DOHH2 (cell line): ENCODE measurements at regions not wholly inside any gene's neighbourhood (a gene's known extent, or its start where the extent isn't known, plus 50 kb on each side); places are given as distances from the start of the nearest gene placed in this dataset.
"Not testable (repeated sequence)": the region's sequence is repeated elsewhere in the genome, so short reads cannot be mapped to it uniquely, and the experiment has no call there.

Experiments used
- H3F3A ChIP-seq: fragments of 200-600 bp; sonication (generic), shearing (Covaris generic); 2 replicates; pipeline ENCODE4 v1.6.0; 2016; ENCODE audit warnings: antibody characterized with exemption, mild to moderate bottlenecking; ENCODE audit not compliant: control insufficient read depth, insufficient read depth
- H3K27ac ChIP-seq: fragments of 200-600 bp; sonication (generic); 2 replicates; pipeline ENCODE4 v1.5.1; 2014; ENCODE audit warnings: low read depth, mild to moderate bottlenecking, low read length, moderate library complexity
- H3K27me3 ChIP-seq: fragments of 200-600 bp; sonication (generic); 2 replicates; pipeline ENCODE4 v1.6.1; 2014; ENCODE audit warnings: mild to moderate bottlenecking, low read length, mixed read lengths; ENCODE audit not compliant: control insufficient read depth
- H3K36me3 ChIP-seq: fragments of 200-600 bp; sonication (generic); 2 replicates; pipeline ENCODE4 v1.6.1; 2014; ENCODE audit warnings: mild to moderate bottlenecking, low read length, moderate library complexity, mixed read lengths; ENCODE audit not compliant: control insufficient read depth
- H3K4me1 ChIP-seq: fragments of 200-600 bp; sonication (generic); 2 replicates; pipeline ENCODE4 v1.6.1; 2014; ENCODE audit warnings: mild to moderate bottlenecking, low read length, mixed read lengths; ENCODE audit not compliant: control insufficient read depth
- H3K4me2 ChIP-seq: fragments of 200-600 bp; sonication (generic); 2 replicates; pipeline ENCODE4 v1.6.0; 2014; ENCODE audit warnings: mild to moderate bottlenecking, low read length, moderate library complexity
- H3K4me3 ChIP-seq: fragments of 200-600 bp; sonication (generic); 2 replicates; pipeline ENCODE4 v1.5.1; 2014; ENCODE audit warnings: mild to moderate bottlenecking, low read length, mixed read lengths
- H3K79me2 ChIP-seq: fragments of 200-600 bp; sonication (generic); 2 replicates; pipeline ENCODE4 v1.6.1; 2014; ENCODE audit warnings: mild to moderate bottlenecking, low read length, mixed read lengths; ENCODE audit not compliant: control insufficient read depth
- H3K9me2 ChIP-seq: fragments of 200-600 bp; sonication (generic); replicated peaks from 2 replicates; pipeline ENCODE4 v1.6.1; 2014; ENCODE audit warnings: mild to moderate bottlenecking, low read length, mixed read lengths; ENCODE audit not compliant: control insufficient read depth
- H3K9me3 ChIP-seq: fragments of 200-600 bp; sonication (generic); 2 replicates; pipeline ENCODE4 v1.6.1; 2014; ENCODE audit warnings: antibody characterized with exemption, low read length, mixed read lengths; ENCODE audit not compliant: control insufficient read depth, insufficient read depth
- H4K20me1 ChIP-seq: fragments of 200-600 bp; sonication (generic); 2 replicates; pipeline ENCODE4 v1.6.0; 2014; ENCODE audit warnings: low read depth, mild to moderate bottlenecking, antibody characterized with exemption, low read length, moderate library complexity; ENCODE audit not compliant: control insufficient read depth, insufficient read depth
- CTCF ChIP-seq: fragments of 200-600 bp; sonication (generic); IDR thresholded peaks from one replicate; pipeline ENCODE4 v1.5.1; 2014; ENCODE audit warnings: antibody characterized with exemption, mild to moderate bottlenecking, low read depth, low read length; ENCODE audit not compliant: poor library complexity, severe bottlenecking
- EZH2phosphoT487 ChIP-seq: fragments of 200-600 bp; sonication (generic); IDR thresholded peaks from 2 replicates; pipeline ENCODE4 v1.6.1; 2017; ENCODE audit warnings: borderline replicate concordance, mild to moderate bottlenecking, antibody characterized with exemption, low read length, moderate library complexity, mixed read lengths

GRCh38 chr13:76668141-76668540 is 218.1 kb downstream of the KCTD12 start:
- no peak overlapping the region for H3K4me2 ChIP-seq
- TF ChIP-seq CTCF (no peak), EZH2phosphoT487 (no peak)
- no peaks in the 10 kb centered on the region for H3K79me2 ChIP-seq
- no peaks in the 10 kb centered on the region for H3K9me3 ChIP-seq
- no peaks in the 10 kb centered on the region for H3F3A ChIP-seq
- no peaks in the 10 kb centered on the region for H3K4me1 ChIP-seq
- no peaks in the 10 kb centered on the region for H4K20me1 ChIP-seq
- 0 out of 2 replicates have a peak, but pooled peaks cover 3% of the 10 kb centered on the region for H3K27me3 ChIP-seq
- H3K4me3 ChIP-seq = no peak overlapping the region
- no peak overlapping the region for H3K27ac ChIP-seq
- no peaks in the 10 kb centered on the region for H3K36me3 ChIP-seq
- H3K9me2 ChIP-seq = no peaks in the 10 kb centered on the region

GRCh38 chr13:76667551-76667950 is 218.7 kb downstream of the KCTD12 start:
- Histone ChIP-seq H3K27me3 (0 out of 2 replicates have a peak, but pooled peaks cover 3% of the 10 kb centered on the region), H3K36me3 (no peaks in the 10 kb centered on the region), H3K4me3 (no peak overlapping the region), H3K4me2 (no peak overlapping the region), H3K4me1 (no peaks in the 10 kb centered on the region), H3K27ac (no peak overlapping the region), H3K9me3 (no peaks in the 10 kb centered on the region), H3K79me2 (no peaks in the 10 kb centered on the region), H4K20me1 (no peaks in the 10 kb centered on the region), H3K9me2 (no peaks in the 10 kb centered on the region), H3F3A (no peaks in the 10 kb centered on the region)
- TF ChIP-seq CTCF (no peak), EZH2phosphoT487 (no peak)

- Histone ChIP-seq H3K9me3 (no peaks in the 10 kb centered on the region), H3K27ac (no peak overlapping the region), H3K9me2 (no peaks in the 10 kb centered on the region), H3K4me2 (no peak overlapping the region), H3K4me1 (no peaks in the 10 kb centered on the region), H3F3A (no peaks in the 10 kb centered on the region), H3K79me2 (no peaks in the 10 kb centered on the region), H3K4me3 (no peak overlapping the region), H3K36me3 (no peaks in the 10 kb centered on the region), H3K27me3 (0 out of 2 replicates have a peak, but pooled peaks cover 3% of the 10 kb centered on the region), H4K20me1 (no peaks in the 10 kb centered on the region)
- TF ChIP-seq CTCF = no peak
- TF ChIP-seq EZH2phosphoT487 = no peak
Observed at GRCh38 chr13:76663592-76664335, 222.4 kb downstream of the KCTD12 start.

- not testable (repeated sequence) for H4K20me1 ChIP-seq, H3K4me2 ChIP-seq, H3K9me3 ChIP-seq, H3K27ac ChIP-seq, H3K79me2 ChIP-seq, H3K9me2 ChIP-seq, H3K36me3 ChIP-seq, H3K4me3 ChIP-seq, H3F3A ChIP-seq, H3K27me3 ChIP-seq, H3K4me1 ChIP-seq
Observed at GRCh38 chr13:76659074-76659473, 227.1 kb downstream of the KCTD12 start.
